HTR-8/SVneo (cell line): ENCODE measurements at regions not wholly inside any gene's neighbourhood (a gene's known extent, or its start where the extent isn't known, plus 50 kb on each side); places are given as distances from the start of the nearest gene placed in this dataset.
"Not testable (repeated sequence)": the region's sequence is repeated elsewhere in the genome, so short reads cannot be mapped to it uniquely, and the experiment has no call there.

Source experiments
- DNase-seq: peaks from one replicate; pipeline ENCODE4 v3.0.0; 2011; ENCODE audit warnings: low spot score, mixed read lengths; ENCODE audit not compliant: insufficient read length
- FAIRE-seq: peaks from 2 replicates; lab custom pipeline; 2011; peaks lifted over from hg19 to GRCh38; lab: Jason Lieb, UNC

DNA sequence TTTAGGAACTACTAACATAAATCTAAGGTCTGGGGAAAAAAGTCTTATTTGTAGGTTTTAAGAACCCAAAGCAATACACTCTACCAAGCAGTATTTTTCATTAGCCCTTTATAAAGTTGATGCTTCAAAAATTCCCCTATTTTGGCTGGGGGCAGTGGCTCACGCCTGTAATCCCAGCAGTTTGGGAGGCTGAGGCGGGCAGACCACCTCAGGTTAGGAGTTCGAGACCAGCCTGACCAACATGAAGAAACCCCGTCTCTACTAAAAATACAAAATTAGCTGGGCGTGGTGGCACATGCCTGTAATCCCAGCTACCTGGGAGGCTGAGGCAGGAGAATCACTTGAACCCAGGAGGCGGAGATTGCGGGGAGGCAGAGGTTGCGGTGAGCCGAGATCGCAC, 86.5 kb upstream of the DST start:
- DNase-seq, FAIRE-seq: not testable (repeated sequence)

GRCh38 chr6:56727097-56727850, 84.6 kb upstream of the DST start:
- DNase-seq (no peak), FAIRE-seq (peak; percentile 92)

DNA sequence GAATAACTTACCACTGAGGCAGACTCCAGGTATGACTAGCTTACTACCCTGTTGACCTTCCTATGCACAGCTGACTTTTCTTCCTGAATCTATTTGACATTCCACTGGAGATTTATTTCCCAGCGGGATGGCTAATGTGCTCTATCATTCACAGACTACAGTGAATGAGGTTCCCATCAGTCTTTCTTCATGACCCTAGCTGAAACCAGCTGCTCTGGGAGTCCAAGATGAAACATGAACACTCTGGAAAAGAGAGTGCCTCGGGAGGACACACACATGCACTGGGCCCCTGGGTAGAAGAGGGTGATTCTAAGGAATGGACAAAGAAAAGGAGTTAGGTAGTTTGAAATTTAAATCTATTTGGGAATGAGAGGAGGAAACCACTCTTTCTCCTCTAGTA, 82.6 kb upstream of the DST start:
- FAIRE-seq (no peak), DNase-seq (no peak)

GRCh38 chr6:56724455-56724854, 81.8 kb upstream of the DST start:
- FAIRE-seq: peak; percentile 49
- no peak for DNase-seq

DNA sequence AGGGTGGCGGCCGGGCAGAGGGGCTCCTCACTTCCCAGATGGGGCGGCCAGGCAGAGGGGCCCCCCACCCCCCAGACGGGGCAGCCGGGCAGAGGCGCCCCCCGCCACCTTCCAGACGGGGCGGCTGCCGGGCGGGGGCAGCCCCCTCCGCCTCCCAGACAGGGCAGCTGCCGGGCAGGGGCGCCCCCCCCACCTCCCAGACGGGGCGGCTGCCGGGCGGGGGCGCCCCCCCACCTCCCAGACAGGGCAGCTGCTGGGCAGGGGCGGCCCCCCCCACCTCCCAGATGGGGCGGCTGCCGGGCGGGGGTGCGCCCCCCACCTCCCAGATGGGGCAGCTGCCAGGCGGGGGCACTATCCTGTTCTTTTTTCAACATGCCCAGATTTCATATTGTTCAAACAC, 78.2 kb upstream of the DST start:
- DNase-seq: no peak
- FAIRE-seq: no peak

DNA sequence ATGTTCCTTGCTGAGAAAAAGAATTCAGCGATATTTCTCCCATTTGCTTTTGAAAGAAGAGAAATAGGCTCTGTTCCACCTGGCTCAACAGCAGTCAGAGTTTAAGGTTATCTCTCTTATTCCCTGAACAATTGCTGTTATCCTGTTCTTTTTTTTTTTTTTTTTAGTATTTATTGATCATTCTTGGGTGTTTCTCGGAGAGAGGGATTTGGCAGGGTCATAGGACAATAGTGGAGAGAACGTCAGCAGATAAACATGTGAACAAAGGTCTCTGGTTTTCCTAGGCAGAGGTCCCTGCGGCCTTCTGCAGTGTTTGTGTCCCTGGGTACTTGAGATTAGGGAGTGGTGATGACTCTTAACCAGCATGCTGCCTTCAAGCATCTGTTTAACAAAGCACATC, 77.5 kb upstream of the DST start:
- not testable (repeated sequence) for FAIRE-seq, DNase-seq

DNA sequence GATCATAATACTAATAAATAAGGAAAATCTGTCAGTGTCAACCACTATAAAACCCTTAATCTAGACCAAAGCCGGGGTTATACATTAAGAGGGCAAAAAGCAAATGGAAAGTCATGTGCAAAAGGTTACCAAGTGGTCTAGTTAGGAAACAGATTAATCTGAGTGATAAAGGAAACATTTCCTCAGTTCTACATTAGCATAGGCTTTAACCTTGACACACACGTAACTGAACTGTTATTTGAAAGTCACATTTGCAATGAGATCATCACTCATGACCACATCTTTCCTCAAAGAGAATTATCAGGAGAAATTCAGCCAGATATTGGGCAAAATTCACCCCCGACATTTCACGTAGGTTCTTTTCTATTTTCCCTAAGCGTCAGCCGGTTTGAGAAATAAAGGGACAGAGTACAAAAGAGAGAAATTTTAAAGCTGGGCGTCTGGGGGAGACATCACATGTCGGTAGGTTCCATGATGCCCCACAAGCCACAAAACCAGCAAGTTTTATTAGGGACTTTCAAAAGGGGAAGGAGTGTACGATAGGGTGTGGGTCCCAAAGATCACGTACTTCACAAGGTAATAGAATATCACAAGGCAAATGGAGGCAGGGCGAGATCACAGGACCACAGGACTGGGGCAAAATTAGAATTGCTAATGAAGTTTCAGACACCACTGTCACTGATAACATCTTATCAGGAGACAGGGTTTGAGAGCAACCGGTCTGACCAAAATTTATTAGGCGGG, 76.8 kb upstream of the DST start:
- peak; percentile 69 for FAIRE-seq
- DNase-seq: not testable (repeated sequence)

DNA sequence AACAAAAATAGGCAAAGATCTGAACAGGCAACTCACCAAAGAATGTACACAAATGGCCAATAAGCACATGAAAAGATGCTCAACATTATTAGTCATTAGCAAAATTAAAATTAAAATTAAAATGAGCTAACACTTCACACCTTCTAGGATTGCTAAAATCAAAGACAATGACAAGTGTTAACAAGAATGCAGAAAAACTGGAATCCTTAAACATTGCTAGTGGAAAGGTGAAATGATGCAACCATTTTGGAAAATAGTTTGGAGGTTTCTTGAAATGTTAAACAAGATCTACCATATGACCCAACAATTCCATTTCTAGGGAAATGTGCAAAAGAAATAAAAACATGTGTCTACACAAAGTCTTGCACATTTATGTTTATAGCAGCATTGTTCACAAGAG, 75.5 kb upstream of the DST start:
- FAIRE-seq: no peak

GRCh38 chr6:56716229-56716628, 73.5 kb upstream of the DST start:
- no peak for FAIRE-seq
- no peak for DNase-seq

More for the DNA sequence above, 75.5 kb upstream of the DST start:
- DNase-seq: no peak

DNA sequence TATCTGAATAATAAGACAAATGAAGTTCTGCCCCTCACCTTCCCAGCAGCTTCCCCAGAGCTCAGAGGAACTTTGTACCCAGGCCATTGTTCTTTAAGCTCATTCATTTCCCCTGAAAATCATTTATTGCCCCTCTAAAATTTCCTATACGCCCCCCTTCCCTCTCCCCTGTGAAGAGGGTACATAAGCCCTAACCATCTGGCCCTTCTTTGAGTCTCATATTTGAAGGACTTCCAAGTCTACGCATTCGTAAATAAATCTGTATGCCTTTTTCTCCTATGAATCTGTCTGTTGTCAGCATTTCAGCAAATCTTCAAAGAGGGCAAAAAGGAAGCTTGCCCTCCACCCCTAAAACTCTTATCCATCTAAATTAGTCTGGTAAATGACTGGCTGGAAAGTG, 73.1 kb upstream of the DST start:
- DNase-seq (no peak), FAIRE-seq (no peak)

DNA sequence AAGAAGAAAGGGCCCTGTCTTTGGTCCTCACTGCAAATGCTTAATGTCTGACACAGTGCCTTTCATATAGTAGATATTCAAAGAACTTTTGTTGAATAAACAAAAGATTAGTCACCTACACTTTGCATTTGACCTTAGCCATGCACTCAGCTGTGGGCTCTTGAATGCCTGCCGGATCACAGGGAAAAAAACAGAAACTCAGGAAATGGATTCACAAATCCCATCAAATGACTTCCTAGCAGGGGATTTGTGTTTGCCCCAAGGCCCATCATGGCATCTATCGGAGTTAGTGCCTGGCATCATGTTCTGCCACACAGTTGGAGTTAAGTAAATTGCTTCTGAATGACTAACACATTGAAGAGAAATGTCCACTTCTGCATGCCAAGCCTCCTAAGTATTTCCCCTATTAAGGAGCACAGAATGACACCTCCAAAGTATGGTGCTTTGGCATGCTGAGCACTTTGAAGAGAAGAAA, 72.3 kb upstream of the DST start:
- FAIRE-seq: peak; percentile 98
- DNase-seq: peak; percentile 72

- FAIRE-seq (peak; percentile 42), DNase-seq (no peak)
Measured at GRCh38 chr6:56714273-56714672, 71.6 kb upstream of the DST start.

GRCh38 chr6:56713254-56713672, 70.6 kb upstream of the DST start:
- FAIRE-seq (peak; percentile 96), DNase-seq (peak; percentile 69)

GRCh38 chr6:56710967-56711366, 68.3 kb upstream of the DST start:
- DNase-seq: no peak
- no peak for FAIRE-seq

DNA sequence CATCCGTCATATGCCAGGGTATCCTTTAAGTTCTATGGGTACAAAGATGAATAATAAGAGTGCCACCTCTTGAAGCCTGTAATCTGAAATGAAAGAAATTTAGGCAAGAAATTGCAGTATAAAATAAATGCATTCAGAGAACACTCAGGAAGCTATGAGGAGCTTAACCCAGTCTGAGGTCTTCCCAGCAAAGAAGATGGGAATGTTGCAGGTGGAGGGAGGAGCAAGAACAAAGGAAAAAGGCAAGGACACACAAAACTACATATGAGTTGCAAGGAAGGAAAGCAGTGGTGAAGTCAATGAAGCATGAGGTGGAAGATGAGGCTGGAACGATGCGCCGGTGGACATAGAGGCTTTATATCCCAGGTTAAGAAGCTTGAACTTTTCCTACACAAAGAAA, 67.0 kb upstream of the DST start:
- FAIRE-seq (no peak), DNase-seq (no peak)

DNA sequence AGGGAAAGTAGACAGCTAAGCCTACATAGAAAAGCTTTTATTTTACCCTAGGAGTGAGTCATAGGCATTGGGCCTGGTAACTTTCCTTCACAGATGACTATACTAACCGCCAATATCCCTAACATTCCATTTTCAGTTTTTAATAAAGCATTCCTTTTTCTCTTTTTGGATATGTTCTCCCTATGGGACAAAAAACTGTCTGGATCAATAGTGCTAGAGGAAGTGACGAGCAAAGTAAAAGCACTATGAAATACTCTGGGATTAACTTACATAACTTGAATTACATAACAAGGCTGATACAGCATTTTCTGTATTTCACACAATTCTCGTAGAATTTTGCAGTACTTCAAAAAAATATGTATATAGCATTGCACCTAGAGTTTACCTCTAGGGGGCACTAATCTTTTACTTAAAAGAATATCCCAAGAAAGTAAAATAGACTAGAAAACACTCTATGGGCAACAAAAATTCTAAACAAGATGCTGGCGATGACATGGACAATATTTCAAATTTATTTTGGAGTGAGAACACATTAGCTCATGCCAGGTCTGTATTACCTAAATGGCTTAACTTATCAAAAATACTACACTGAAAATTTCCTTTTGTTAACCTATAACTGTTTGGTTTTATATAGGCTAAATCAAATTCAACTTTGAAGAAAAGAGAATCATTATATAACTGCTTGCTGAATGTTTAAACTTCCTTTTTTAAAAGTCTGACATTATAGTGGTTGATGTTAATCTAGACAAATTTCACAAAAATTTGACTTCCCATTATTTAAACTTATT, 66.3 kb upstream of the DST start:
- DNase-seq (peak; percentile 52), FAIRE-seq (peak; percentile 70)

DNA sequence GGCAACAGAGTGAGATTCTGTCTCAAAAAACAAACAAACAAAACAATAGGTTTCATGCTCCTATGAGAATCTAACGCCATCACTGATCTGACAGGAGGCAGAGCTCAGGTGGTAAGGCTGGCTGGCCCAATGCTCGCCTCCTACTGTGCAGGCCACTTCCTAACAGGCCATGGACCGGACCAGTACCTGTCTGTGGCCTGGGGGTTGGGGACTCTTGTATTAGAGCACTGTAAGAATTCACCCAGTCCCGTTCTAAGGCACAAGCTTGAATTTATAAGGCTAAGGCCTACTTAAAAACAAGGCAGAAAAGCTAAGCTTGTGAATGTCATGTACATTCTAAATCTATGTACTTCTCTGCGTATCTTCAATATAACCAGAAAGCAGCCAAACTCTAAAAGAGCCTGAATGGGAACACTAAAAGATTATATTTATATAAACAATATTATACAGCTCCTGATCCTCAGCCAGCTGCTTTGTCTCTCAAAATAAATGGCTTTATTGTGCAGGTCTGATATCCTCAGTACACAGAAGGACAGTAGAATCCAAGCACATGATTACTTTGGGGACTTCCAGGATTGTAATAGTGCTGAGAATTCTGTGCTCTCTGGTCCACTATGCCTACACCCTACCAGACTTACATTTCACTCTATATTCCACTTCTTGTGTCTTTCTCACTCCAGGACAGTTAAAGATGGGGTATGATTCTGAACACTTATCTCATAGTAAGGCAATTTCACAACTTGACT, 64.5 kb upstream of the DST start:
- DNase-seq: no peak
- peak; percentile 63 for FAIRE-seq

DNA sequence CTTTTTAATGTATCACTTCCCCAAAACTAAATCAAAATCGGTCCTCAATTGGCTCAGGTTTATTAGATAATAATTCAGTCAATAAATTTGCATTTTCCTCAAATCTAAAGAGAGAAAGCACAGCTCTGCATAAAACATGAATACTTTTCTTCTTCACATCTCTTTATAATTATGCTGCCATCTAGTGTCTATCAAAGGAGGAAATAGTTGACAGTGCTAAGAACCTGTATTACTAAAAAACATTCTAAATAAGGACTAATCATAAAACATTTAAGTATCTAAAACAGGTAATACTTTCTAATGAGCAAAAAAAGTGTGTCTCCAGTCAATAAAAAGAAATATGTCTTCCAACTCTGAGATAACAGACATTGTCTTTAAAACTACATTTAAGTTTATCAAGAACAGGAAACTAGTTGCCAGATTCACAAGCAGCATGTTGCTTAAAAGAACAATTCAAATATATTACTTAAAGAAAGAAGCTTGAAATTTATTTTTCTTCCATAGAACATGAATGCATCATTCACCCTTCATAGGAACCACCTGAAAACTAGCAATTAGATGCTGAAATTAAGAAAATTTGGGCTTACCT, 56.5 kb upstream of the DST start:
- FAIRE-seq (no peak), DNase-seq (no peak)

DNA sequence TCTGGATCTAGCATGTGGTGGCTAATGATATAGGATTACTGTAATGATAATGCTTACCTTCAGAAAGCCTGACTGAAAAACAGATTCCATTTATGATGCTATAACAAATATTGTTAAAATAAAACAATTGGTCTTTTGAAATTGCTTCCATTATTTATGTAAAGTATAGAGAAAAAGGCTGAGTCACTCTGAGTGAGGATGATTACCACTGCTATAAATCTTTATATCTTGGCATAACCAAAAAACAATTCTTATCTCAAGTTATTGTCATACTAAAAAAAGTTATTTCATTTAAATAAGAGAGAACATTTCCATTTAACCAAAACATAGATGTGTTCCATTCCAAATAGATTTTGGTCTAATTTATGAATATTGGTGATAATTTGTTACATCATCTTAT, 53.0 kb upstream of the DST start:
- no peak for FAIRE-seq
- no peak for DNase-seq

GRCh38 chr6:56694002-56694401, 51.3 kb upstream of the DST start:
- DNase-seq: no peak
- no peak for FAIRE-seq
